BLaER1 (cell line): ENCODE measurements at regions not wholly inside any gene's neighbourhood (a gene's known extent, or its start where the extent isn't known, plus 50 kb on each side); places are given as distances from the start of the nearest gene placed in this dataset.

Experiments
- H3K27ac ChIP-seq: shearing (Covaris generic); formaldehyde crosslinking; 2 replicates; pipeline ENCODE4 v1.8.1; 2022
- H3K27me3 ChIP-seq: shearing (Covaris generic); formaldehyde crosslinking; 2 replicates; pipeline ENCODE4 v1.8.1; 2022
- H3K36me3 ChIP-seq: shearing (Covaris generic); formaldehyde crosslinking; 2 replicates; pipeline ENCODE4 v1.8.1; 2022
- H3K4me1 ChIP-seq: shearing (Covaris generic); formaldehyde crosslinking; 2 replicates; pipeline ENCODE4 v1.8.1; 2022
- H3K4me2 ChIP-seq: shearing (Covaris generic); formaldehyde crosslinking; 2 replicates; pipeline ENCODE4 v1.8.1; 2022
- H3K4me3 ChIP-seq: shearing (Covaris generic); formaldehyde crosslinking; 2 replicates; pipeline ENCODE4 v1.8.1; 2022
- H3K9ac ChIP-seq: shearing (Covaris generic); formaldehyde crosslinking; 2 replicates; pipeline ENCODE4 v1.8.1; 2022
- H3K9me3 ChIP-seq: shearing (Covaris generic); formaldehyde crosslinking; 2 replicates; pipeline ENCODE4 v1.8.1; 2022
- H4K20me1 ChIP-seq: shearing (Covaris generic); formaldehyde crosslinking; 2 replicates; pipeline ENCODE4 v1.8.1; 2022
- Cebpa-rat ChIP-seq: shearing (Covaris generic); IDR thresholded peaks from 2 replicates; pipeline ENCODE4 v1.8.1; 2022

DNA sequence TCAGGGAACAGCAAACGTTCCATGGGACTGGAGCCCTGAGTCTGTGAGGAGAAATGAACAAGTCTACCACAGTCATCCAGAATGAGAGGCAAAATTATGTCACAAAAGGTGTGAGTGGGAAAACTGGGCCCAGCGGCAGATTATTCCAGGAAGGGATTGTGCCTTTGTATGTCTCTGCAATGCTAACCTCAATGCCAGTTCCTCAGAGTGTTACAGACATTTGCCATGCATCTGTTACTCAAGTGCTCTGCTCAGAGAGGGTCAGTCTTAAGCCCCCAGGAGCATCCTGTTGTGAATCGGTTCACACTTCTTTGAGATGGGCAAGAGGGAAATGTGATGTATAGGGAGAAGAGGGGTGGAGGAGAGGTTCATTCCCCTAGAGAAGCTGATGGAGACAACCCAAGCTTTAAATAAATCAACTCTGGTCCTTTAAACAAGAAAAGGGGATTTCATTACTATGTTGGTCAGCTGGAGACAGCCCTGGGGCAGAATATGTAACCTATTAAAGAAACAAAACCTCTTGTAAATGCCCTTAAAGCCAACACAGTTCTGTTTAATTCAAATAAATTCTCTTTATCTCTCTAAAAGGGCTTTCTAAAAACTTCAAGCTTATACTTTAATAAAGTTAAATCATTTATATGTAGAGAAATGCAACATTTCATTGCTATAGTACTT is 85.9 kb upstream of the GRB10 start:
- Histone ChIP-seq H3K4me2 (no peak overlapping the region), H3K27me3 (no peaks in the 10 kb centered on the region), H4K20me1 (no peaks in the 10 kb centered on the region), H3K36me3 (no peaks in the 10 kb centered on the region), H3K9ac (no peak overlapping the region), H3K9me3 (no peaks in the 10 kb centered on the region), H3K4me3 (no peak overlapping the region), H3K4me1 (no peaks in the 10 kb centered on the region), H3K27ac (no peak overlapping the region)
- TF ChIP-seq Cebpa-rat, result no peak

DNA sequence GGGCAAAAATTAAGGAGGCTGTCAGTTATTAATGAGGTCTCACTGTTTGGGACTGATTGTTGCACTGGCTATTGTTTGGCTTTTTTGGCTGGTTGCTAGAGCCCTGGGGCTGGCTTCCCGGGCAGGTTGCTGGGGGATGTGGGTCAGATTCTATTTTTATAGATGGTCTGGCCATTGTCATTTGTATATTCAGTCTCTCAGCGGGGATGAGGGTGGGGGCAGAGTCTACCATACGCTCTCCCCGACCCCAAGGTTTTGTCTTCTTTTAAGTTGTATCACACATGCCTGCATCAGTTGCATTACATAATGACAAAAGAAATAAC is 84.3 kb upstream of the GRB10 start:
- Histone ChIP-seq H3K9me3 (no peaks in the 10 kb centered on the region), H3K4me3 (no peak overlapping the region), H4K20me1 (no peaks in the 10 kb centered on the region), H3K27ac (no peak overlapping the region), H3K4me2 (no peak overlapping the region), H3K27me3 (no peaks in the 10 kb centered on the region), H3K9ac (no peak overlapping the region), H3K4me1 (no peaks in the 10 kb centered on the region), H3K36me3 (no peaks in the 10 kb centered on the region)
- TF ChIP-seq Cebpa-rat, result no peak

DNA sequence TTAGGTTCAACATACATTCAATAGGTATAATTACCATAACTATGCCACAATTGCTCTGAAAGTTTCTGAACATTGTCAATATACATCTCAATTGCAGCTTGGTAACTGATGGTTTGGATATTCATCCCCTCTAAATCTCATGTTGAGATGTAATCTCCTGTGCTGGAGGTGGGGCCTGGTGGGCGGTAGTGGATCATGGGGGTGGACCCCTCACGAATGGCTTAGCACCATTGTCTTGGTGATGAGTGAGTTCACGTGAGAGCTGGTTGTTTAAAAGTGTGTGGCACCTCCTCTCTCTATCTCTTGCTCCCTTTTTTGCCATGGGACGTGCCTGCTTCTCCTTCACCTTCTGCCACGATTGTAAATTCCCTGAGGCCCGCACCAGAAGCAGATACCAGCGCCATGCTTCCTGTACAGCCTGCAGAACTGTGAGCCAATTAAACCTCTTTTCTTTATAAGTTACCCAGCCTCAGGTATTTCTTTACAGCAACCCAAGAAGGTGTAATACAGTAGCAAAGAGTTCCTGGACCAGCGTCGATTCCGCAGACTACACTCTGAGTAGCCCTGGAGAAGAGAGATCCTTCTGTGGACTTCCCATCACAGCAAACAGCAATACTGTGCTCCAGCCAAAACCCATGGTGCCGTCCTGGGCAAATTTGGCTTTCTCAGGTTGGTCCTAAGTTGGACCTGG is 83.8 kb upstream of the GRB10 start:
- no peaks in the 10 kb centered on the region for H3K4me1 ChIP-seq
- no peaks in the 10 kb centered on the region for H4K20me1 ChIP-seq
- H3K36me3 ChIP-seq, result no peaks in the 10 kb centered on the region
- no peak overlapping the region for H3K9ac ChIP-seq
- H3K9me3 ChIP-seq, result no peaks in the 10 kb centered on the region
- no peaks in the 10 kb centered on the region for H3K27me3 ChIP-seq
- no peak overlapping the region for H3K27ac ChIP-seq
- H3K4me3 ChIP-seq, result no peak overlapping the region
- no peak overlapping the region for H3K4me2 ChIP-seq
- TF ChIP-seq Cebpa-rat, result no peak

DNA sequence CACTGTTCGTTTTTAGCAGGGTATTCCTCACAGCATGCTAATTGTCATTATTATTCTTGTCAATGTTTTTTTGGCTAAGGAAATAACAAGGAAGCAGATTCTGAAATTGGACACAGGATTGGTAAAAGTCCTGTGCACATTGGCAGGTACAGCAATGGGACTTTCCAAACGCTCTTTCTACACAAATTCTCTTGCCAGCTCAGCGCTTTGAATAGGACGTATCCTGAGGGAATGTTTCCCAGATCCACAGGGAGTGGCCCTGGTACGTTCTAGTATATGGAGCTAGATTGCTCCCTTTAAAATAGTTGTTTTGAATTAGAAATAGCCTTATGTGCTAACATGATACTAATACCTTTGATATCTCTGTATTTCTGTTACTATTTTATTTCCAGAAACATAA is 82.8 kb upstream of the GRB10 start:
- no peaks in the 10 kb centered on the region for H3K27me3 ChIP-seq
- no peak overlapping the region for H3K9ac ChIP-seq
- H3K27ac ChIP-seq, result no peak overlapping the region
- no peaks in the 10 kb centered on the region for H4K20me1 ChIP-seq
- no peaks in the 10 kb centered on the region for H3K9me3 ChIP-seq
- no peak overlapping the region for H3K4me2 ChIP-seq
- no peak overlapping the region for H3K4me3 ChIP-seq
- H3K36me3 ChIP-seq, result no peaks in the 10 kb centered on the region
- no peak for TF ChIP-seq Cebpa-rat
- H3K4me1 ChIP-seq, result no peaks in the 10 kb centered on the region

DNA sequence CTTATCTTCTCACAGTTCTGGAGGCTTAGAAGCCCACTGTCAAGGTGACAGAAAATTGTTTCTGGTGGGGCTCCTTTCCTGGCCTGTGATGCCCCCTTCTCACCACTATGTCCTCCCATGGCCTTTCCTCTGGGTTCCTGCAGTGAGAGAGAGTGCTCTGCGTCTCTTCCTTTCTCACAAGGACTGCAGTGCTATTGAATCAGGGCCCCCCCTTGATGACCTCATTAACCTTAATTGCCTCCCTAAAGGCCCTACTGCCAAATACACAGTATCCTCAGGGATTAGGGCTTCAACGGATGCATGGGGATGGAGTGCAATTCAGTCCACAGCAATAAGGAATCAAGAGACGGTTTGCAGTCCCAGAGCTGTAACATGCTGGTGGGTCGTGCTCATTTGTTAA is 82.0 kb upstream of the GRB10 start:
- TF ChIP-seq Cebpa-rat, result no peak
- Histone ChIP-seq H3K4me1 (no peaks in the 10 kb centered on the region), H3K9me3 (no peaks in the 10 kb centered on the region), H3K36me3 (no peaks in the 10 kb centered on the region), H3K4me2 (no peak overlapping the region), H3K9ac (no peak overlapping the region), H3K4me3 (no peak overlapping the region), H4K20me1 (no peaks in the 10 kb centered on the region), H3K27ac (no peak overlapping the region), H3K27me3 (no peaks in the 10 kb centered on the region)

DNA sequence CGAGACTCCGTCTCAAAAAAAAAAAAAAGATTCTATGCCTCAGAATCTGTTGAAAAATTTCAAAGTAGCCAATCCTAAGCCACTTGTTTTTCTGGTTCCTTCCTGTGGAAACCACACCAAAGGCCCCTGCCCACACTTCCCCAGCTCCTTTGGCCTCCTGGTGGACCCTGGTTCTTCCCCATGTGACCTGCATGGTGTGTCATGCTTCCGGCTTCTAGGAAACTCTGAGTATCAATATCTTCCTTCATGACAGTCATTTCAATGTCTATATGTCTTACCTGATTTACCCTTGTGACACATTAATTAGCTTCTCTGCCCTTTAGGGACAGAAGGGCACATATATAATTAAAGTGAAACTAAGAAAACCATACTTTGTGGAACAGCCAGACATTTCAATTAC is 80.4 kb upstream of the GRB10 start:
- Histone ChIP-seq H3K27me3 (no peaks in the 10 kb centered on the region), H3K4me1 (peaks cover 9% of the 10 kb centered on the region), H3K27ac (no peak overlapping the region), H3K9me3 (no peaks in the 10 kb centered on the region), H3K4me2 (no peak overlapping the region), H3K9ac (no peak overlapping the region), H3K36me3 (no peaks in the 10 kb centered on the region), H3K4me3 (no peak overlapping the region), H4K20me1 (no peaks in the 10 kb centered on the region)
- no peak for TF ChIP-seq Cebpa-rat

DNA sequence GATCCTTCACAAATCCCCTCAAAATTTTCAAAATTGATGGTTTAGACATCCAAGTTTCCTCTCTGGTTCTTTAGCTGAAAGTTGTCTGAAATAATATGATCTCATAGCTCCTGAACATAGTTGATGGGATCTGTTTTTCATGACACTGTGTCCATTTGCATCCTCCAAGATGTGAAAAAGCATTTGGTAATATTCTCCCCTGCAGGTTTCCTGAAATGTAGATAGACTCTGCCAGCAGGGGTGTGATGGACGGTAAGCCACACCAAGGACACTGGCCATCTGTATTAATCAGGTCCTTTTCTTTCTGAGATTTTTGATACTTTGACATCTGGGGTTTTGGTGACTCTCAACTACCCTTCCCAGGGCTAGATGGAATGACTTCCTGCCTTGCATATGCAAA is 79.6 kb upstream of the GRB10 start:
- Histone ChIP-seq H3K4me2 (no peak overlapping the region), H3K36me3 (no peaks in the 10 kb centered on the region), H3K4me3 (no peak overlapping the region), H3K9me3 (no peaks in the 10 kb centered on the region), H3K4me1 (peaks cover 15% of the 10 kb centered on the region), H4K20me1 (no peaks in the 10 kb centered on the region), H3K27me3 (no peaks in the 10 kb centered on the region), H3K27ac (no peak overlapping the region), H3K9ac (no peak overlapping the region)
- no peak for TF ChIP-seq Cebpa-rat

DNA sequence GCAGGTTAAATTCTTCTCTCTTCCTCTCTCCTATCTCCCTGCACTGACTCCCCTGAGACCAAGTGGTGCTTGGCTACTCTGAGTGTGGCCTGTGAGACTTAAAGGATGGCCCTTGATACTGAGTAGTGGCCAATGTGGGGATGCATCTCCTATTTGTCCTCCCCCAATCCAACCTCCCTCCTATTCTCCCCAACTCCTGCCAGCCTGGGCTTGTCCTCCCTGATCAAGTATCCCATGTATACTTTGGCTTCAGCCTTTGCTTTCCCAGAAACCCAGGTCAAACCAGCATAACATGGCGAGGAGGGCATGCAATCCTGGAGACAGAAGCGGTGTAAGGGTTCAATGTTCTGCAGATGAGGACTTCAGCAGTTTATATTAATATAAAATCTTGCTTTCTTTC is 77.9 kb upstream of the GRB10 start:
- no peaks in the 10 kb centered on the region for H3K9me3 ChIP-seq
- peaks cover 15% of the 10 kb centered on the region for H3K4me1 ChIP-seq
- no peak for TF ChIP-seq Cebpa-rat

DNA sequence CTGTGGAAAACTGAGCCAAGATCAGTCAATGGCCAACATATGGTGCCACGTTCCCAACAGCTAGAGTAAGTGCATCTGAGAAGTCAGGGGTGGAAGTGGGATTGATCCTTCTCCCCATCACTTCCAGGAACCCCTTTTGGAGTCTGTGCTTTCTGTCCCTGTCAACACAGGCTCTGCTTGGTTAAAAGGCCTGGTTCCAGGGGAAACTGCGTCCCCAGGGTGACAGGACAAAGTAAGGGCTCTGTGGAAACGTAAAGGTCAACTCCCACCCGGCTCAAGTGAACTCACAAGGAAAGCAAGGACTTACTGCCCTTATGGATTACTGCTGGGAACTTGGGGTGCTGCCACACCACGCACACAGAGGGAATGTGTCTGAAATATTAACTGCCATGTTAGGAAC is 77.5 kb upstream of the GRB10 start:
- no peaks in the 10 kb centered on the region for H3K27me3 ChIP-seq
- H3K36me3 ChIP-seq, result no peaks in the 10 kb centered on the region
- H3K4me3 ChIP-seq, result no peak overlapping the region
- peaks cover 15% of the 10 kb centered on the region for H3K4me1 ChIP-seq
- H3K27ac ChIP-seq, result no peak overlapping the region
- no peak overlapping the region for H3K9ac ChIP-seq
- H3K9me3 ChIP-seq, result no peaks in the 10 kb centered on the region
- no peak for TF ChIP-seq Cebpa-rat
- no peaks in the 10 kb centered on the region for H4K20me1 ChIP-seq
- no peak overlapping the region for H3K4me2 ChIP-seq

More for the DNA sequence above, 77.9 kb upstream of the GRB10 start:
- H3K27ac ChIP-seq, result no peak overlapping the region
- H3K4me2 ChIP-seq, result no peak overlapping the region
- H3K4me3 ChIP-seq, result no peak overlapping the region
- H3K9ac ChIP-seq, result no peak overlapping the region
- H4K20me1 ChIP-seq, result no peaks in the 10 kb centered on the region
- H3K27me3 ChIP-seq, result no peaks in the 10 kb centered on the region
- no peaks in the 10 kb centered on the region for H3K36me3 ChIP-seq

DNA sequence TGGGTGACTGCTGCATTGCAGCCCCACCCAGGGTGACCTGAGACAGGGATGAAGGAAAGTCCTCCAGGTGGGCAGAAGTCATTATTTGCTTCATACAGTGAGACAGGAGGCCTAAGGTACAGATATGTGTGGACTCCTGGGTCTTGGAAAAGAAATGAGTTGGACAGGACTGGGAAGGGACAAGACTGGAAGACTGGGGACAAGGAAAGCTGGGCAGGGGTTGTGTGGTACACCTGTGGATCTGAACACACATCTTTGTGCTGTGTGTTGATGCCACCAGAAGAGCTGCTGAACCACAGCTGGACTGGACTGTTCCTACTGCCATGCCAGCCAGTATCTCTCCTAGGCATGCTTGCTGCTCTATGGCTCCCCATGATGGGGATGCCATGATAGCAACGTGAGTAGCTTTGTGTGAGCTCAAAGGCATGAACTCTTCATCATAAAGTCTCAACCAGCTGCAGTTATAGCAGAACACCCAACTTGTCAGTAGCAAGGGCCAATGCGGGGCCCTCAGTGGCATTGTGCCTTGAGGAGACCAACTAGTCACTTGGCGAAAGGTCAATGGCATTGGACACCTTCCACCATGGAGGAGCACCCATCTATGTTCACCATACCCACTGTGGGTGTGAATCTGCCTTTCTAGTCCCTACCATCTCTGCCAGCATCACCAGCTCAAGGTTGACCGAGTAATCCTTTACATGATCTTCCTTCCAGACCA is 76.0 kb upstream of the GRB10 start:
- Histone ChIP-seq H3K9me3 (no peaks in the 10 kb centered on the region), H4K20me1 (no peaks in the 10 kb centered on the region), H3K4me3 (no peak overlapping the region), H3K4me1 (peaks cover 15% of the 10 kb centered on the region), H3K27me3 (no peaks in the 10 kb centered on the region), H3K36me3 (no peaks in the 10 kb centered on the region), H3K4me2 (peak overlapping the region; percentile 63), H3K27ac (no peak overlapping the region), H3K9ac (no peak overlapping the region)
- TF ChIP-seq Cebpa-rat, result no peak
